ENCODE measurements at regions not wholly inside any gene's neighbourhood (a gene's known extent, or its start where the extent isn't known, plus 50 kb on each side); places are given as distances from the start of the nearest gene placed in this dataset.

DNA sequence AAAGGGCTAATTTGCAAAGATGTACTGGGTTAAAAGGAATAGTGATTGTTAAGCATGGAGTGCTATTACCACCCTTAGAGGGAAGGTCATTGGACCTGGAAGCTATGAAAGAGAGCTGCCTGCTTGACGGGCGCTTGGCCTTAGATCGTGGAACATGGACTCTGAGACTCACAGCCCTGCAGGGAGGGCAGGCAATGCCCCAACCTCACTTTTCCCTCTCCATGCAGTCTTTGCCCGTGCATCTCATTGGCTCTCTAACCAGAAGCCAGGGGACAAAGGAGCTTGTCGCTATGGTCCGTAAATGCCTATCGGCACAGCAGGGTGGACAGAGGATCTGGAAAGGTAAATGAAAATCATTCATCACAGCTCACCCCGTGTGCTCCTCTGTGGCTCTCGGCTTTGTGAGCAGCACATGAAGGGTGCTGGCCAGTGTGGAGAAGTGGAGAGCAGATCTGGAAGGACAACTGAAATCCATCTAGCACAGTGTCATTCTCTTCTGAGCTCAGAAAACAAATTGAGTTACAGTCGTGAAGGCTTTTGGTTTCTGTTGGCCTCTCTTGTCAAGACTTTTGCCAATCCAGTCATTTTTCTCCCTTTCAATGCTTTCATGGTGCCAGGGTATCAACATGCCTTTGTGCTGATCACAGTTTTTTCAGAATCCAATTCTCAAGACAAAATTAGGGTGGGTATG is 186.2 kb downstream of the SNX18 start:
- Mint-ChIP-seq H3K27me3 (peaks cover 2% of the 10 kb centered on the region), H3K36me3 (ENCODE audit: low read depth) (no peaks in the 10 kb centered on the region), H3K4me3 (no peak overlapping the region), H3K4me1 (peaks cover 30% of the 10 kb centered on the region), H3K27ac (no peak overlapping the region), H3K9me3 (no peaks in the 10 kb centered on the region)
- intact Hi-C loops (cut with micrococcal nuclease), result no loop called here
- no peak for DNase-seq
- ATAC-seq (ENCODE audit: low read depth), result no peak
- CTCF ChIA-PET, result interaction anchor here (0.7 kb wide), 1 partner anchor 141 kb away, joined by 3 read pairs; no protein-coding TSS in a partner anchor
- TF ChIP-seq, protein P1, sequence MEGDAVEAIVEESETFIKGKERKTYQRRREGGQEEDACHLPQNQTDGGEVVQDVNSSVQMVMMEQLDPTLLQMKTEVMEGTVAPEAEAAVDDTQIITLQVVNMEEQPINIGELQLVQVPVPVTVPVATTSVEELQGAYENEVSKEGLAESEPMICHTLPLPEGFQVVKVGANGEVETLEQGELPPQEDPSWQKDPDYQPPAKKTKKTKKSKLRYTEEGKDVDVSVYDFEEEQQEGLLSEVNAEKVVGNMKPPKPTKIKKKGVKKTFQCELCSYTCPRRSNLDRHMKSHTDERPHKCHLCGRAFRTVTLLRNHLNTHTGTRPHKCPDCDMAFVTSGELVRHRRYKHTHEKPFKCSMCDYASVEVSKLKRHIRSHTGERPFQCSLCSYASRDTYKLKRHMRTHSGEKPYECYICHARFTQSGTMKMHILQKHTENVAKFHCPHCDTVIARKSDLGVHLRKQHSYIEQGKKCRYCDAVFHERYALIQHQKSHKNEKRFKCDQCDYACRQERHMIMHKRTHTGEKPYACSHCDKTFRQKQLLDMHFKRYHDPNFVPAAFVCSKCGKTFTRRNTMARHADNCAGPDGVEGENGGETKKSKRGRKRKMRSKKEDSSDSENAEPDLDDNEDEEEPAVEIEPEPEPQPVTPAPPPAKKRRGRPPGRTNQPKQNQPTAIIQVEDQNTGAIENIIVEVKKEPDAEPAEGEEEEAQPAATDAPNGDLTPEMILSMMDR (IDR thresholded peaks at IDR 0.05), result no peak
- POLR2A ChIA-PET, result interaction anchor here (0.7 kb wide), 1 partner anchor 17 kb away, joined by 3 read pairs; no protein-coding TSS in a partner anchor

DNA sequence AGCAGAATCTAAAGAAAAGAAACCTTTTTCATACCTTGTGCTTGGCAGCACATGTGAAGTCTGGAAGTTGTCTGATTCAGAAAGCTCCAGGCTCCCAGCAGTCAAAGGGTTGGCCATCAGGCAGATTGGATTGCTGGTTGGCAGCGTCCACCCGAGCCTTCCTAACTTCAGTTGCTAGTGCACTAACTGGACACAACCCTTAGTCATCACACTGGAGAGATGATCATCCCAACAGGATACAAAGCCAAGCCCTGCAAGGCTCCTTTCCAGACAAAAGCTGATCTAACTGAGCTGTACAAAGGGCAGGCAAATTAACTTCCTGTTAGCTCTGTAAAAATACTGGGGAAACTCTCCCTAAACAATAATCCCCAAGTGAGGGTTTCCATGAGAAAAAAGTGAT is 185.6 kb downstream of the SNX18 start:
- no peak overlapping the region for H3K27ac Mint-ChIP-seq
- intact Hi-C loops (cut with micrococcal nuclease), result no loop called here
- H3K4me1 Mint-ChIP-seq, result peaks cover 30% of the 10 kb centered on the region
- H3K36me3 Mint-ChIP-seq (ENCODE audit: low read depth), result no peaks in the 10 kb centered on the region
- POLR2A ChIA-PET, result interaction anchor here (0.7 to 1.1 kb wide), 2 partner anchors 14 to 17 kb away, joined by 3 read pairs; no protein-coding TSS in a partner anchor
- no peaks in the 10 kb centered on the region for H3K9me3 Mint-ChIP-seq
- TF ChIP-seq, protein P1 (IDR thresholded peaks at IDR 0.05), result no peak
- CTCF ChIA-PET, result no interaction called here
- no peak for ATAC-seq (ENCODE audit: low read depth)
- peaks cover 2% of the 10 kb centered on the region for H3K27me3 Mint-ChIP-seq
- no peak overlapping the region for H3K4me3 Mint-ChIP-seq
- DNase-seq, result no peak

DNA sequence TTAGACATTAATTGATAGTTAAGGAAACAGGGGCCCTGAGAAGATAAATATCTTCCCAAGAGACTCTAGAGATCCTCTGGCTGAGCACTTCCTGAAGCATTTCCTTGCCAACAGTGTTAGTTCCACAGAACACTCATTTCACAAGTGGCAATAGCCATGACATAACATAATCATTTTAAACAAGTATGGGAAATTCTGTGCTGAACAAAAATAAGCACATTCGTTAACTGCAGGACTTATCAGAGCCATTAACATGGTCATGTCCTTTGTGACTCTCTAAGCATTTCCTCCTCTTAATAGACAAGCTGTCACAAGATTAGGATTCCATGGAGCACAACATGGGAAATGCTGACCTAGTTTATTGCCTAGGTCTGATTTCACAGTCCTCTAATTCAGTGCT is 184.9 kb downstream of the SNX18 start:
- TF ChIP-seq, protein P1 (IDR thresholded peaks at IDR 0.05), result no peak
- POLR2A ChIA-PET, result interaction anchor here (0.6 to 1.1 kb wide), 2 partner anchors 14 to 20 kb away, joined by 3 read pairs; no protein-coding TSS in a partner anchor
- CTCF ChIA-PET, result no interaction called here

DNA sequence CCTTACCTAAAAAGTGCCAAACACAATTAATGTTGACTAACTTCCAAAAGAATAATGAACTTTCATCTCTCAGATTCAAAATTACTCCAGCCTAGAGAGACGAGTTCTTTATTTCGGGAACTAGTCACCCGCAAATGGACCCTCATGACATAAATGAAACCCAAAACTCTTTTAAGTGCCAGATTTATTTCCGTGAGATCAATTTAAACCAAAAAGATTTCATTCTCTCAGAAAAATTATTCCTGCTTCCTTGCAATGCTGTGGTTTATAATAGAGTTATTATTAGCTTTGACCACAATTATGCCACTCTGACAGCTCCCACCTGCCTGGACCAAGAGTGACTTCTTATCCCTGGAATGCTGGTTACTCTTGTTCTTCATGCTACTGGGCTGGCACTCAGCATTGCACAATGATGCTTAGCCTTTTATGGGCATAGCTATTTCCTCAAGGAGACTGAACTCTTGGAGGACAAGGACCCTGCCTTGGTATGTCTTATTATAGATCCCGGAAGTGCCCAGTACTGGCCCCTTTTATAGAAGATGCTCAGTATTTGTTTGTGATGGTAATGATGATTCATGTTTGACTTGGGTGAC is 183.5 kb downstream of the SNX18 start:
- peaks cover 2% of the 10 kb centered on the region for H3K27me3 Mint-ChIP-seq
- H3K4me3 Mint-ChIP-seq, result no peak overlapping the region

More for the DNA sequence above, 184.9 kb downstream of the SNX18 start:
- peaks cover 30% of the 10 kb centered on the region for H3K4me1 Mint-ChIP-seq
- peaks cover 2% of the 10 kb centered on the region for H3K27me3 Mint-ChIP-seq
- no peak for DNase-seq
- H3K27ac Mint-ChIP-seq, result no peak overlapping the region
- ATAC-seq (ENCODE audit: low read depth), result no peak
- H3K36me3 Mint-ChIP-seq (ENCODE audit: low read depth), result no peaks in the 10 kb centered on the region
- no peaks in the 10 kb centered on the region for H3K9me3 Mint-ChIP-seq
- intact Hi-C loops (cut with micrococcal nuclease), result no loop called here
- no peak overlapping the region for H3K4me3 Mint-ChIP-seq

DNA sequence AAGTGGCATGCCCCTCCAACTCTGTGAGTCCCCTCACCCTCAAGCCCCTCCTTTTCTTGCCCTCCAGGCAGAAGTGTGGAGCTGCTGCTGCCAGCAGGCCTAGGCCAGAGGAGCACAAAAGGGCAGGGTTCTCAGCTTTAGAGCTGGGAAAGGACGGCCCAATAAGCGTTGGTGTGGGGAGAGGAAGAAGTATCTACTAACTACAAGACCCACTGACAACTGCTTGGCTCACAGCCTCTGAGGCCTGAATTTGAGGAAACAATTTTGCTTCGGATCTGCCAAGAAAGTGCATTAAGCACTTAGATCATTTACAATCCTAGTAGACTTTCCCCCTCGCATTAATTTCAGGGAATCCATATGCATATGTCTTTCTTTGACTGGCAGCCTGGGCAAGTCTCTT is 179.4 kb downstream of the SNX18 start:
- DNase-seq, result no peak
- CTCF ChIA-PET, result no interaction called here
- TF ChIP-seq, protein P1 (IDR thresholded peaks at IDR 0.05), result no peak
- ATAC-seq (ENCODE audit: low read depth), result no peak
- Mint-ChIP-seq H3K27ac (no peak overlapping the region), H3K4me1 (peaks cover 11% of the 10 kb centered on the region), H3K9me3 (peaks cover 2% of the 10 kb centered on the region), H3K27me3 (peaks cover 2% of the 10 kb centered on the region), H3K4me3 (no peak overlapping the region), H3K36me3 (ENCODE audit: low read depth) (no peaks in the 10 kb centered on the region)
- POLR2A ChIA-PET, result no interaction called here
- intact Hi-C loops (cut with micrococcal nuclease), result no loop called here

More for the DNA sequence above, 183.5 kb downstream of the SNX18 start:
- ATAC-seq (ENCODE audit: low read depth) (no peak), DNase-seq (no peak)
- TF ChIP-seq, protein P1 (IDR thresholded peaks at IDR 0.05), result no peak
- intact Hi-C loops (cut with micrococcal nuclease), result no loop called here
- no peak overlapping the region for H3K27ac Mint-ChIP-seq
- H3K9me3 Mint-ChIP-seq, result no peaks in the 10 kb centered on the region
- ChIA-PET CTCF (no interaction called here), POLR2A (no interaction called here)
- no peaks in the 10 kb centered on the region for H3K36me3 Mint-ChIP-seq (ENCODE audit: low read depth)
- H3K4me1 Mint-ChIP-seq, result peaks cover 19% of the 10 kb centered on the region

Measured in activated B cell treated with CpG ODN at 0.5 μM for 24 hours (primary cell).